Breast epithelium (tissue), 4 donors: ENCODE measurements at regions not wholly inside any gene's neighbourhood (a gene's known extent, or its start where the extent isn't known, plus 50 kb on each side); places are given as distances from the start of the nearest gene placed in this dataset.
"Not testable (repeated sequence)": the region's sequence is repeated elsewhere in the genome, so short reads cannot be mapped to it uniquely, and the experiment has no call there.

Source experiments
- DNase-seq, 2 donors: peaks; one replicate each; pipeline ENCODE4 v3.0.0-alpha.2; 2019; ENCODE audit warnings: low spot score in 2 of 2
- H3K27ac ChIP-seq, 2 donors: fragments of 200-600 bp; sonication (generic) in 1 of 2; one replicate each; pipeline ENCODE4 v1.5.1; 2016 to 2019; ENCODE audit warnings: mild to moderate bottlenecking in 1 of 2
- H3K27me3 ChIP-seq, 2 donors: fragments of 200-600 bp; sonication (generic) in 1 of 2; one replicate each; pipeline versions ENCODE4 v1.5.1 to v1.6.0; 2017 to 2019; ENCODE audit warnings: control low read depth in 1 of 2, mild to moderate bottlenecking in 1 of 2
- H3K36me3 ChIP-seq: fragments of 200-600 bp; one replicate; pipeline ENCODE4 v1.5.1; 2019
- H3K4me1 ChIP-seq, 2 donors: fragments of 200-600 bp; sonication (generic); one replicate each; pipeline ENCODE4 v1.5.1; 2016 to 2019; ENCODE audit warnings: control low read depth in 1 of 2
- H3K4me3 ChIP-seq, 3 donors: fragments of 200-600 bp; sonication (generic); 1 replicate in 2 of 3; 2 replicates in 1 of 3; pipeline ENCODE4 v1.5.1; 2016 to 2019; ENCODE audit warnings: mild to moderate bottlenecking in 3 of 3, moderate library complexity in 2 of 3
- H3K9me3 ChIP-seq, 2 donors: fragments of 200-600 bp; sonication (generic) in 1 of 2; one replicate each; pipeline ENCODE4 v1.5.1; 2016 to 2019; ENCODE audit warnings: control low read depth in 1 of 2
- POLR2A ChIP-seq: fragments of 450-650 bp; IDR thresholded peaks from one replicate; pipeline ENCODE4 v1.6.1; 2016; ENCODE audit warnings: antibody characterized with exemption, mild to moderate bottlenecking, moderate library complexity
- POLR2AphosphoS5 ChIP-seq, 3 donors: sonication (generic); formaldehyde crosslinking; IDR thresholded peaks; one replicate each; pipeline ENCODE4 v1.6.1; 2017; ENCODE audit warnings: antibody characterized with exemption in 3 of 3
- intact Hi-C: fragments of 100-400 bp; cut with DNase I; formaldehyde crosslinking; loops from one replicate; pipeline ENCODE4 v1.15.1; 2023; ENCODE audit warnings: low total_unique reads
- TF ChIP-seq, protein P1 (sequence below), 3 donors: fragments of 450-650 bp; IDR thresholded peaks; one replicate each; pipeline ENCODE4 v1.5.1; 2016 to 2017; ENCODE audit warnings: antibody characterized with exemption in 3 of 3, mild to moderate bottlenecking in 3 of 3, moderate library complexity in 3 of 3

DNA sequence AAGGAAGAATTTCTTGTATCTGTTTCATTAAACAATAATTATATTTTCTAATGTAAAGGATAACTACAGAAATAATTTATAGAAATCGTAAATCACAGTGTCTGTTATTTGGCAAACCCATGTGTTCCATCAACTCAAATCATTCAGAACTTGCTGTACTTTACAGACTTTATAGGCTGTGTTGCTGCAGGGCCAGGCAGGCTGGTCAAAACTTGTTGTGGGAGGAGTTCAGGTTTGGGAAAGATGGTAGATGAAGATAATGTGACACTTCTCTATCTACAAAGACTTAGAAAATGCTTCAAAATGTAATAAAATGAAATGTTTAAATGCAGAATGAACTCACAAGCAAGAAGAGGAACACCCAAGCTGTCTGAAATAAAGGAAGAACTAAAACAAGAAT lies 183.4 kb downstream of the SEMA6D start:
- TF ChIP-seq, protein P1, sequence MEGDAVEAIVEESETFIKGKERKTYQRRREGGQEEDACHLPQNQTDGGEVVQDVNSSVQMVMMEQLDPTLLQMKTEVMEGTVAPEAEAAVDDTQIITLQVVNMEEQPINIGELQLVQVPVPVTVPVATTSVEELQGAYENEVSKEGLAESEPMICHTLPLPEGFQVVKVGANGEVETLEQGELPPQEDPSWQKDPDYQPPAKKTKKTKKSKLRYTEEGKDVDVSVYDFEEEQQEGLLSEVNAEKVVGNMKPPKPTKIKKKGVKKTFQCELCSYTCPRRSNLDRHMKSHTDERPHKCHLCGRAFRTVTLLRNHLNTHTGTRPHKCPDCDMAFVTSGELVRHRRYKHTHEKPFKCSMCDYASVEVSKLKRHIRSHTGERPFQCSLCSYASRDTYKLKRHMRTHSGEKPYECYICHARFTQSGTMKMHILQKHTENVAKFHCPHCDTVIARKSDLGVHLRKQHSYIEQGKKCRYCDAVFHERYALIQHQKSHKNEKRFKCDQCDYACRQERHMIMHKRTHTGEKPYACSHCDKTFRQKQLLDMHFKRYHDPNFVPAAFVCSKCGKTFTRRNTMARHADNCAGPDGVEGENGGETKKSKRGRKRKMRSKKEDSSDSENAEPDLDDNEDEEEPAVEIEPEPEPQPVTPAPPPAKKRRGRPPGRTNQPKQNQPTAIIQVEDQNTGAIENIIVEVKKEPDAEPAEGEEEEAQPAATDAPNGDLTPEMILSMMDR (IDR thresholded peaks at IDR 0.05): no peak
- TF ChIP-seq POLR2AphosphoS5 (IDR thresholded peaks at IDR 0.05): no peak
- TF ChIP-seq POLR2A: no peak
- Histone ChIP-seq H3K27me3 (no peaks in the 10 kb centered on the region), H3K27ac (no peak overlapping the region), H3K9me3 (peaks cover 8 to 22% of the 10 kb centered on the region in 2 donors), H3K4me3 (no peak overlapping the region), H3K36me3 (no peaks in the 10 kb centered on the region), H3K4me1 (no peaks in the 10 kb centered on the region)
- intact Hi-C loops: no loop called here
- no peak for DNase-seq

DNA sequence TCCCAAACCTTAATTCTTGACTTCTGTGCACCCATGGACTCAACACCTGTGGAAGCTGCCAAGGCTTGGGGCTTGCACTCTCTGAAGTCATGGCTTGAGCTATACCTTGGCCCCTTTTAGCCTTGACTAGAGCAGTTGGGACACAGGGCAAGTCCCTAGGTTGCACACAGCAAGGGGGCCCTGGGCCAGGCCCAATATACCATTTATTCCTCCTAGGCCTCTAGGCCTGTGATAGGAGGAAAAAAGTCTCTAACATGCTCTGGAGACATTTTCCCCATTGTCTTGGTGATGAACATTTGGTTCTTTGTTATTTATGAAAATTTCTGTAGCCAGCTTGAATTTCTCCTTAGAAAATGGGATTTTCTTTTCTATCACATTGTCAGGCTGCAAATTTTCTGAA lies 186.1 kb downstream of the SEMA6D start:
- no peaks in the 10 kb centered on the region for H3K4me1 ChIP-seq
- intact Hi-C loops: no loop called here
- no peaks in the 10 kb centered on the region for H3K36me3 ChIP-seq
- TF ChIP-seq, protein P1 (IDR thresholded peaks at IDR 0.05): no peak
- TF ChIP-seq POLR2AphosphoS5 (IDR thresholded peaks at IDR 0.05): no peak
- no peak for TF ChIP-seq POLR2A
- H3K9me3 ChIP-seq: peaks cover 8 to 22% of the 10 kb centered on the region in 2 donors
- H3K27me3 ChIP-seq: no peaks in the 10 kb centered on the region
- no peak for DNase-seq
- H3K27ac ChIP-seq: no peak overlapping the region
- H3K4me3 ChIP-seq: no peak overlapping the region

DNA sequence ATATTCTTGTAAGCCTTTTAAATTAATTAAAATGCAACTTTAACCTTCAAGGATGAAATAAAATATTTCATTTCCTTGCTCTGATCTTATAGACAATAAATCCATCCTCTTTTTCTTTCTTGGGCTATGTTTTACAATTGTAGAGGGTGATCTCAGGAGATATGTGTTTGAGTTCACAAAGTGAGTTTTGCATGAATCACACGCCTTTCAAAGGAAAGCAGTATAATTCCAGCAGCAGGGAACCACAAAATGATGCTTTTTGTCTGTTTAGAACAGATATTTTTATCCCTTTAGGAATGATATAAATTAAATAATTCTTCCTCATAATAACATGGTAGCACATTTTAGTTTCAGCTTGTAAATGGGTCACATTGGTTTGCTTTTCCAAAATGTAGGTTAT lies 191.2 kb downstream of the SEMA6D start:
- H3K27me3 ChIP-seq: no peaks in the 10 kb centered on the region
- no peak overlapping the region for H3K4me3 ChIP-seq
- H3K9me3 ChIP-seq: peaks cover 0 to 10% of the 10 kb centered on the region in 2 donors
- intact Hi-C loops: no loop called here
- H3K4me1 ChIP-seq: no peaks in the 10 kb centered on the region
- H3K36me3 ChIP-seq: no peaks in the 10 kb centered on the region
- H3K27ac ChIP-seq: no peak overlapping the region
- no peak for TF ChIP-seq POLR2A
- TF ChIP-seq POLR2AphosphoS5 (IDR thresholded peaks at IDR 0.05): no peak
- TF ChIP-seq, protein P1 (IDR thresholded peaks at IDR 0.05): no peak
- no peak for DNase-seq

DNA sequence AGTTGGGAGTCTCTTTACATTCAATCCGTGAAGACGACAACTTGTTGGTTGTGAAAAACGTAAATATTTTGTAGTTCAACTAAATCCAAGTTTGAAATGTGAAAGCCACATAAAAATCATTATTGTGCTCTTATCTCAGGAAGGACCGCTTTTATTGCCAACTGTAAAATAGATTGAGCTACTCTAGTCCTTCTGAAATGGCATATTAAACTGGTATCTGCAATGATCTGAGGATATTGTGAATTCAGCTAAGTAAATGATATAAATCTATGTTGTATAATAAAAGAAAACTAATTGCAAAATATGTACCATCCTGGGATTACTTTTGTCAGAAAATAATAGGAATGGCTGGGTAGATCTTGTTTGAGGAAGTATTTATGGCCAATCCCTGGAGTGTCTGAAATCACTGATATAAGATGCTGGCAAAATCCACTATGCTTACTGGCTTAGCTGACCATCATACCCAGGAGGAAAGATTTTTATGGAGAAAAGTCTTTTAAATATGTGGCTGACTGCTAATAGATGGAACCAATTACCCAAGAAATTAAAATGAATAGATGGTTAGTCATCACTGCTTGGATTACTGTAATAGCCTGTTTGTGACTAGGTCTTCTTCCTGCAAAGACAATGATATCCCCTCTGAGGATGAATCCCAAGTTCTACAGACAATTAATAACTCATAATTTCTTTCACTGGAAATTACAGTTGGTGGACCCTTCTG lies 191.8 kb downstream of the SEMA6D start:
- TF ChIP-seq, protein P1 (IDR thresholded peaks at IDR 0.05): no peak
- TF ChIP-seq POLR2AphosphoS5 (IDR thresholded peaks at IDR 0.05): no peak
- no peak for TF ChIP-seq POLR2A
- no peak overlapping the region for H3K27ac ChIP-seq
- H3K27me3 ChIP-seq: no peaks in the 10 kb centered on the region
- peaks cover 0 to 6% of the 10 kb centered on the region in 2 donors for H3K9me3 ChIP-seq
- intact Hi-C loops: no loop called here
- H3K4me3 ChIP-seq: no peak overlapping the region
- no peaks in the 10 kb centered on the region for H3K36me3 ChIP-seq
- DNase-seq: no peak
- H3K4me1 ChIP-seq: no peaks in the 10 kb centered on the region

DNA sequence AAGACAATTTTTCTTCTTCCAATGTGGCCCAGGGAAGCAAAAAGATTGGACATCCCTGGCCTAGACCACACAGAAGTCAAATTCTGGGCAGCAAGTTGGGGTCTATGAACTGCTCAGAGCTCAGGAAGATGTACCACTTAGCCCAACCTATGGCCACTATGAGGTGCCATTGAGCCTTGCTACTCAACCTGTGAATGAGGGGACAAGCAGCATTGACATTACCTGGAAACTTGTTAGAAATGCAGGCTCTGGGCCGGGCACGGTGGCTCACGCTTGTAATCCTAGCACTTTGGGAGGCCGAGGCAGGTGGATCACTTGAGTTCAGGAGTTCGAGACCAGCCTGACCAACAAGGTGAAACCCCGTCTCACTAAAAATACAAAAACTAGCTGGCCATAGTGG lies 195.6 kb downstream of the SEMA6D start:
- DNase-seq, H3K27ac ChIP-seq, H3K36me3 ChIP-seq, intact Hi-C loops, H3K9me3 ChIP-seq, H3K4me1 ChIP-seq, H3K4me3 ChIP-seq, H3K27me3 ChIP-seq: not testable (repeated sequence)

DNA sequence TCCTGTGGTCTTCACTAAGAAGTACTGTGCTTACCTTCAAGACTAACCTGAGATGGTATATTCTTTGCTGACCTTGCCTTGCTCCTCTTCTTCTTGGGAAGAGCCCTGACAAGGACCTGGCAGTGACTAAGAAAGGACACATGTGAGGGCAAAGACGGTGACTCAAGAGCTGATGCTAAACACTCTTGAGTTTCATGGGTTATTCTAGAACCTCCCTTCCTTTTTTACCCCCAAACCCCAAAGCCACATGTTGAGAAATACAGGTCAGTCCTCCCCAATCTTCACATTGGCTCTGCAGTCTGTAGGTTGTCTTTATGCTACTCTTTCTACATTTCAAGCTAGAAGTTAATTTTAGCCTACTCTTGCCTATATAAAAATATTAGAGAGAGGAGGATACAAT lies 200.6 kb downstream of the SEMA6D start:
- no peaks in the 10 kb centered on the region for H3K36me3 ChIP-seq
- no peaks in the 10 kb centered on the region for H3K27me3 ChIP-seq
- no peak for TF ChIP-seq POLR2AphosphoS5 (IDR thresholded peaks at IDR 0.05)
- TF ChIP-seq, protein P1 (IDR thresholded peaks at IDR 0.05): no peak
- no peak for TF ChIP-seq POLR2A
- H3K4me1 ChIP-seq: no peaks in the 10 kb centered on the region
- intact Hi-C loops: no loop called here
- H3K4me3 ChIP-seq: no peak overlapping the region
- DNase-seq: no peak
- H3K9me3 ChIP-seq: no peaks in the 10 kb centered on the region
- no peak overlapping the region for H3K27ac ChIP-seq
